Gastroesophageal sphincter (tissue), 4 donors: ENCODE measurements at regions not wholly inside any gene's neighbourhood (a gene's known extent, or its start where the extent isn't known, plus 50 kb on each side); places are given as distances from the start of the nearest gene placed in this dataset.

Source experiments
- ATAC-seq: fragments of 150-250 bp; one replicate; pipeline ENCODE4 v1.9.1; 2016; ENCODE audit warnings: mild to moderate bottlenecking, moderate library complexity
- H3K27ac ChIP-seq, 4 donors: fragments of 200-600 bp; sonication (generic) in 3 of 4; 1 replicate in 3 of 4; 2 replicates in 1 of 4; pipeline ENCODE4 v1.5.1; 2016 to 2019
- H3K27me3 ChIP-seq: fragments of 200-600 bp; sonication (generic); one replicate; pipeline ENCODE4 v1.5.1; 2019
- H3K36me3 ChIP-seq, 2 donors: fragments of 200-600 bp; sonication (generic); one replicate each; pipeline ENCODE4 v1.5.1; 2019; ENCODE audit warnings: control low read depth in 1 of 2
- H3K4me1 ChIP-seq, 3 donors: fragments of 200-600 bp; sonication (generic); 1 replicate in 2 of 3; 2 replicates in 1 of 3; pipeline ENCODE4 v1.5.1; 2016 to 2019; ENCODE audit warnings: control low read depth in 2 of 3
- H3K4me3 ChIP-seq, 2 donors: fragments of 200-600 bp; sonication (generic); one replicate each; pipeline ENCODE4 v1.5.1; 2019; ENCODE audit warnings: mild to moderate bottlenecking in 1 of 2, moderate library complexity in 1 of 2
- H3K9me3 ChIP-seq, 3 donors: fragments of 200-600 bp; sonication (generic); one replicate each; pipeline ENCODE4 v1.5.1; 2017 to 2019; ENCODE audit warnings: control low read depth in 2 of 3
- CTCF ChIP-seq, 4 experiments: fragments of 200-600 bp in 2 of 4; fragments of 450-650 bp in 2 of 4; sonication (generic) in 1 of 4; IDR thresholded peaks; one replicate each; pipeline ENCODE4 v1.5.1; 2017 to 2019; ENCODE audit warnings: antibody characterized with exemption in 4 of 4, mild to moderate bottlenecking in 2 of 4, moderate library complexity in 2 of 4
- EP300 ChIP-seq: sonication (generic); formaldehyde crosslinking; IDR thresholded peaks from one replicate; pipeline ENCODE4 v1.6.1; 2017; ENCODE audit warnings: antibody characterized with exemption, mild to moderate bottlenecking
- POLR2A ChIP-seq, 2 donors: fragments of 450-650 bp; IDR thresholded peaks; one replicate each; pipeline ENCODE4 v1.6.1; 2017; ENCODE audit warnings: antibody characterized with exemption in 2 of 2, mild to moderate bottlenecking in 2 of 2, moderate library complexity in 1 of 2
- POLR2AphosphoS5 ChIP-seq: sonication (generic); formaldehyde crosslinking; IDR thresholded peaks from one replicate; pipeline ENCODE4 v1.6.1; 2017; ENCODE audit warnings: antibody characterized with exemption
- WGBS, 2 donors: methylation state at CpG; one replicate each; pipeline ENCODE4 v1.1.5; 2018; ENCODE audit warnings: low coverage in 1 of 2; 5-methylcytosine and 5-hydroxymethylcytosine counted together

GRCh38 chr16:22681554-22682291, 132.2 kb upstream of the HS3ST2 start:
- no peak overlapping the region for H3K27ac ChIP-seq
- H3K27me3 ChIP-seq: no peaks in the 10 kb centered on the region
- peaks cover 0 to 2% (median 0%) of the 10 kb centered on the region in 3 donors for H3K9me3 ChIP-seq
- no peak for TF ChIP-seq EP300
- TF ChIP-seq POLR2AphosphoS5: no peak
- TF ChIP-seq POLR2A (IDR thresholded peaks at IDR 0.05): no peak
- TF ChIP-seq CTCF (IDR thresholded peaks at IDR 0.05): no peak
- H3K4me1 ChIP-seq: peaks cover 7 to 23% (median 19%) of the 10 kb centered on the region in 3 donors
- H3K4me3 ChIP-seq: no peak overlapping the region
- no peaks in the 10 kb centered on the region for H3K36me3 ChIP-seq
- WGBS, 2 donors: 86 to 93% methylated on average over 13 to 17 of the region's 17 CpGs
- no peak for ATAC-seq

GRCh38 chr16:22683258-22683657, 130.7 kb upstream of the HS3ST2 start:
- WGBS, 2 donors: 86 to 97% methylated on average over 4 of the region's 4 CpGs
- H3K9me3 ChIP-seq: peaks cover 0 to 12% (median 0%) of the 10 kb centered on the region in 3 donors
- H3K36me3 ChIP-seq: no peaks in the 10 kb centered on the region
- no peaks in the 10 kb centered on the region for H3K27me3 ChIP-seq
- H3K4me1 ChIP-seq: peaks cover 7 to 23% (median 19%) of the 10 kb centered on the region in 3 donors
- H3K4me3 ChIP-seq: no peak overlapping the region
- ATAC-seq: no peak
- peak overlapping the region in 2 of 4 donors; percentile 60 to 66 for H3K27ac ChIP-seq
- TF ChIP-seq POLR2A (IDR thresholded peaks at IDR 0.05) (no peak), EP300 (no peak), CTCF (IDR thresholded peaks at IDR 0.05) (no peak), POLR2AphosphoS5 (no peak)

GRCh38 chr16:22683730-22684573, 130.0 kb upstream of the HS3ST2 start:
- Histone ChIP-seq H3K27ac (peak overlapping the region in 3 of 4 donors; percentile 60 to 96 (median 66)), H3K4me3 (no peak overlapping the region), H3K9me3 (peaks cover 0 to 12% (median 0%) of the 10 kb centered on the region in 3 donors), H3K4me1 (peaks cover 7 to 23% (median 19%) of the 10 kb centered on the region in 3 donors), H3K27me3 (no peaks in the 10 kb centered on the region), H3K36me3 (no peaks in the 10 kb centered on the region)
- 58 to 71% methylated on average over 3 to 4 of the region's 4 CpGs for WGBS, 2 donors
- ATAC-seq: no peak
- TF ChIP-seq POLR2AphosphoS5: no peak
- TF ChIP-seq CTCF (IDR thresholded peaks at IDR 0.05): no peak
- TF ChIP-seq POLR2A (IDR thresholded peaks at IDR 0.05): no peak
- TF ChIP-seq EP300: no peak

GRCh38 chr16:22684574-22685458, 129.1 kb upstream of the HS3ST2 start:
- Histone ChIP-seq H3K4me1 (peaks cover 7 to 23% (median 19%) of the 10 kb centered on the region in 3 donors), H3K27me3 (no peaks in the 10 kb centered on the region), H3K4me3 (no peak overlapping the region), H3K9me3 (peaks cover 0 to 12% (median 0%) of the 10 kb centered on the region in 3 donors), H3K27ac (peak overlapping the region in 3 of 4 donors; percentile 60 to 96 (median 66)), H3K36me3 (no peaks in the 10 kb centered on the region)
- WGBS, 2 donors: 63 to 78% methylated on average over 3 of the region's 3 CpGs
- TF ChIP-seq EP300: no peak
- TF ChIP-seq POLR2AphosphoS5: no peak
- ATAC-seq: no peak

- Histone ChIP-seq H3K4me1 (peaks cover 7 to 23% (median 19%) of the 10 kb centered on the region in 3 donors), H3K36me3 (no peaks in the 10 kb centered on the region), H3K4me3 (no peak overlapping the region), H3K27ac (peak overlapping the region; percentile 14 to 96 (median 70)), H3K9me3 (peaks cover 0 to 12% (median 0%) of the 10 kb centered on the region in 3 donors), H3K27me3 (no peaks in the 10 kb centered on the region)
- TF ChIP-seq EP300: peak; percentile 97
- no peak for TF ChIP-seq POLR2A (IDR thresholded peaks at IDR 0.05)
- TF ChIP-seq CTCF (IDR thresholded peaks at IDR 0.05): no peak
- peak; percentile 98 for TF ChIP-seq POLR2AphosphoS5
- peak; percentile 95 for ATAC-seq
- 34 to 50% methylated on average over 3 of the region's 3 CpGs for WGBS, 2 donors
Observed at GRCh38 chr16:22685459-22685830, 128.5 kb upstream of the HS3ST2 start.
